ENCODE measurements at regions not wholly inside any gene's neighbourhood (a gene's known extent, or its start where the extent isn't known, plus 50 kb on each side); places are given as distances from the start of the nearest gene placed in this dataset.

DNA sequence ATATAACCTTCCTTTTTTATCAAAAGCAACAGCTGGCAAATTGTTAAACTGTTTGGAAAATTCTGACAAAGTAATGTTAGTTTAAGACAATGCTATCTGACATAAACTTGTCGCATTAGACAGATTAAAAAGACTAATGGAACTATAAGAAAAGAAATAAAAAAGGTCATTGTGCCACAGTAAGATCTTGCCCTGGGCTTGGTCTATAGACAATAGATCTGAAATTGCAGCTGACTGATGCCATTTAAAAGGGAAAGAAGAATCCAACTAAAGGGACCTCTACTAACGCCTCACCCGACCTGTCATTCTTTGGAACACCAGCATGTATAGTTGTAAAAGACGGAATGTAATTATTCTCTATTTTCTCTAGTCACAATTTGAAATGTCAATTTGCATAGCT is 644.4 kb upstream of the GRAMD2B start:
- ATAC-seq (no peak), DNase-seq (no peak)
- TF ChIP-seq, protein P1, sequence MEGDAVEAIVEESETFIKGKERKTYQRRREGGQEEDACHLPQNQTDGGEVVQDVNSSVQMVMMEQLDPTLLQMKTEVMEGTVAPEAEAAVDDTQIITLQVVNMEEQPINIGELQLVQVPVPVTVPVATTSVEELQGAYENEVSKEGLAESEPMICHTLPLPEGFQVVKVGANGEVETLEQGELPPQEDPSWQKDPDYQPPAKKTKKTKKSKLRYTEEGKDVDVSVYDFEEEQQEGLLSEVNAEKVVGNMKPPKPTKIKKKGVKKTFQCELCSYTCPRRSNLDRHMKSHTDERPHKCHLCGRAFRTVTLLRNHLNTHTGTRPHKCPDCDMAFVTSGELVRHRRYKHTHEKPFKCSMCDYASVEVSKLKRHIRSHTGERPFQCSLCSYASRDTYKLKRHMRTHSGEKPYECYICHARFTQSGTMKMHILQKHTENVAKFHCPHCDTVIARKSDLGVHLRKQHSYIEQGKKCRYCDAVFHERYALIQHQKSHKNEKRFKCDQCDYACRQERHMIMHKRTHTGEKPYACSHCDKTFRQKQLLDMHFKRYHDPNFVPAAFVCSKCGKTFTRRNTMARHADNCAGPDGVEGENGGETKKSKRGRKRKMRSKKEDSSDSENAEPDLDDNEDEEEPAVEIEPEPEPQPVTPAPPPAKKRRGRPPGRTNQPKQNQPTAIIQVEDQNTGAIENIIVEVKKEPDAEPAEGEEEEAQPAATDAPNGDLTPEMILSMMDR (IDR thresholded peaks at IDR 0.05), result no peak
- Histone ChIP-seq H3K9me3 (no peaks in the 10 kb centered on the region), H3K4me1 (ENCODE audit: low read depth) (no peaks in the 10 kb centered on the region), H3K36me3 (ENCODE audit: low read depth) (no peaks in the 10 kb centered on the region), H3K4me3 (no peak overlapping the region)
- intact Hi-C loops (cut with DNase I, micrococcal nuclease), result no loop called here

DNA sequence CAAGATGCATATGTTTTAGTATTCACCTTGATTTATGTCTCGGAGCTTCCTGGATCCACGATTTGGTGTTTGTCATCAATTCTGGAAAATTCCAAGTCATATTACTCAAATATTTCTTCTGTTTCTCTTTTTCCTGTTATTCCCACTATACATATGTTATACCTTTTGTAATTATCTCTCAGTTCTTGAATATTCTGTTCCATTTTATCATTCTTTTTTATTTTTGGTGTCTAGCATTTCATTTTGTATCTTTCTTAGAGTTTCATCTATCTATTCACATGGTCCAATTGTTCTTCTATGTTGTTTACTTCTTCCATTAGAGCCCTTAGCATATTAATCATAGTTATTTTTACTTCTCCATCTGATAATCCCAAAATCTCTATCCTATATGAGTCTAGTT is 637.8 kb upstream of the GRAMD2B start:
- DNase-seq (no peak), ATAC-seq (no peak)
- intact Hi-C loops (cut with DNase I, micrococcal nuclease), result no loop called here
- TF ChIP-seq, protein P1 (IDR thresholded peaks at IDR 0.05), result no peak
- no peak overlapping the region for H3K4me3 ChIP-seq
- H3K36me3 ChIP-seq (ENCODE audit: low read depth), result no peaks in the 10 kb centered on the region
- H3K9me3 ChIP-seq, result no peaks in the 10 kb centered on the region
- no peaks in the 10 kb centered on the region for H3K4me1 ChIP-seq (ENCODE audit: low read depth)

DNA sequence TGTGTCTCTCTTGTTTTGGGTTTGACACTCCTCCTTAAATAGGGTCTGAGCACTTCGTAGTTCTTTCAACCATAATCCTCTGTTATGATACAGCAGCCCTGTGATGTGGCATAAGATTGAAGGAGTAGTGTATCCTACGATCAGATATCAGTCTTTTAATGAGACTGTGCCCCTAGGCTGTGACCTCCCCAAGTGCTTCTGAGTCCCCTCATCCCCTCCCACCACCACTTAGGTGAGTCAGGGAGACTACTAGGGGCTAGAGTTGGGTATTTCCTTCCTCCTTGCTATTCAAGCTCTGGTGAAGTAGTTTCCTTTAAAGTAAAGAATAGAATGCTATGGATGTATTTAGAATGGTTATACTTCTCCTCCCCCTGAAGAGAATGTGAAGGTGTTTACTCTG is 637.2 kb upstream of the GRAMD2B start:
- TF ChIP-seq, protein P1 (IDR thresholded peaks at IDR 0.05), result no peak
- no peak overlapping the region for H3K4me3 ChIP-seq
- H3K9me3 ChIP-seq, result no peaks in the 10 kb centered on the region
- ATAC-seq, result no peak
- H3K4me1 ChIP-seq (ENCODE audit: low read depth), result no peaks in the 10 kb centered on the region
- no peaks in the 10 kb centered on the region for H3K36me3 ChIP-seq (ENCODE audit: low read depth)
- intact Hi-C loops (cut with DNase I, micrococcal nuclease), result no loop called here
- no peak for DNase-seq

GRCh38 chr5:125793470-125793869 is 629.7 kb upstream of the GRAMD2B start:
- Histone ChIP-seq H3K4me1 (ENCODE audit: low read depth) (no peaks in the 10 kb centered on the region), H3K9me3 (no peaks in the 10 kb centered on the region), H3K4me3 (no peak overlapping the region), H3K36me3 (ENCODE audit: low read depth) (no peaks in the 10 kb centered on the region)
- TF ChIP-seq, protein P1 (IDR thresholded peaks at IDR 0.05), result no peak
- DNase-seq, result no peak
- intact Hi-C loops (cut with DNase I, micrococcal nuclease), result no loop called here
- ATAC-seq, result no peak

GRCh38 chr5:125794922-125795321 is 628.3 kb upstream of the GRAMD2B start:
- DNase-seq, result no peak
- no peaks in the 10 kb centered on the region for H3K4me1 ChIP-seq (ENCODE audit: low read depth)
- intact Hi-C loops (cut with DNase I, micrococcal nuclease), result no loop called here
- no peak for ATAC-seq
- H3K36me3 ChIP-seq (ENCODE audit: low read depth), result no peaks in the 10 kb centered on the region
- TF ChIP-seq, protein P1 (IDR thresholded peaks at IDR 0.05), result no peak
- no peaks in the 10 kb centered on the region for H3K9me3 ChIP-seq
- H3K4me3 ChIP-seq, result no peak overlapping the region

DNA sequence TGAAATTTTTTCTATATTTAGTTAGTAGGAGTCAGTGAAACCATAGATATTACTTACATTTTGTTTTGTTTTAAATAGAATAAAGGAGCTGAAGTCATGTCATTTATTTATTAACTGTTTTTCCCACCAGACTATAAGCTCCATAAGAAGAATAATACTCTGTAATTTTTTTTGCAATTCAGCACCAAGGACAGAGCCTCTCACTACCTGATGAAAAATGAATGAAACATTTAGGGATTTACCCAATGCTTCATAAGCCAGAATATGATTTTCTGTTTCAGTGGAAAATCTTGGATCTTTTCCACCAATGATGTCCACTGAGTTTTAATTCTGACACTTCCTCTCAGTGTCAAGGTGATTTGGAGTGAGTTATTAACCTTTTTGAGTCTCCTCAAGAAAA is 624.9 kb upstream of the GRAMD2B start:
- Histone ChIP-seq H3K4me3 (no peak overlapping the region), H3K36me3 (ENCODE audit: low read depth) (no peaks in the 10 kb centered on the region), H3K4me1 (ENCODE audit: low read depth) (no peaks in the 10 kb centered on the region), H3K9me3 (no peaks in the 10 kb centered on the region)
- no peak for ATAC-seq
- intact Hi-C loops (cut with DNase I, micrococcal nuclease), result no loop called here
- peak in 1 of 3 donors; percentile 14 for DNase-seq
- TF ChIP-seq, protein P1 (IDR thresholded peaks at IDR 0.05), result no peak

Measured in mucosa of descending colon (tissue), 3 donors.